GM18873 (cell line): ENCODE measurements at regions not wholly inside any gene's neighbourhood (a gene's known extent, or its start where the extent isn't known, plus 50 kb on each side); places are given as distances from the start of the nearest gene placed in this dataset.
A peak's percentile ranks its signal among the peaks of the same experiment; 100 is the strongest.
"Not testable (repeated sequence)": the region's sequence is repeated elsewhere in the genome, so short reads cannot be mapped to it uniquely, and the experiment has no call there.

Experiments used
- ATAC-seq: cut with Tn5 transposase; IDR thresholded peaks from one replicate; pipeline ENCODE4 v1.9.1; 2021; ENCODE audit warnings: mild to moderate bottlenecking, moderate library complexity, moderate number of reproducible peaks; ENCODE audit not compliant: unreplicated experiment, low FRiP score

DNA sequence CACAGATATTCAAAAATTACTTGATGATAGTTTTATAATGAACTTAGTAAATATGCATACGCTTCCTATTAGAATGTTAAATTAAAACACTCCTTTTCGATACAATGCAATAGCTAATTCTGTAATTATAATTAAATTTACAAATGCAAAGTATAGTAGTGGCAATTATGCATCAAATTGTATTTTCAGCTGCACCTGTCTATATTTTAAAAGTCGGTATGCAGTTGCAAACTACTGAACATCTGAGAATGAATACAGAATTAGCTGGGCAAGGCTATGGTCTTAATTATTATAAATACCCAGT, 110.4 kb upstream of the ARHGAP42 start:
- no peak for ATAC-seq

- ATAC-seq: no peak
These were observed 108.2 kb upstream of the ARHGAP42 start for GRCh38 chr11:100578831-100579311.

GRCh38 chr11:100581318-100581717, 105.8 kb upstream of the ARHGAP42 start:
- no peak for ATAC-seq

- no peak for ATAC-seq
These were observed 102.7 kb upstream of the ARHGAP42 start for GRCh38 chr11:100584201-100584985.

DNA sequence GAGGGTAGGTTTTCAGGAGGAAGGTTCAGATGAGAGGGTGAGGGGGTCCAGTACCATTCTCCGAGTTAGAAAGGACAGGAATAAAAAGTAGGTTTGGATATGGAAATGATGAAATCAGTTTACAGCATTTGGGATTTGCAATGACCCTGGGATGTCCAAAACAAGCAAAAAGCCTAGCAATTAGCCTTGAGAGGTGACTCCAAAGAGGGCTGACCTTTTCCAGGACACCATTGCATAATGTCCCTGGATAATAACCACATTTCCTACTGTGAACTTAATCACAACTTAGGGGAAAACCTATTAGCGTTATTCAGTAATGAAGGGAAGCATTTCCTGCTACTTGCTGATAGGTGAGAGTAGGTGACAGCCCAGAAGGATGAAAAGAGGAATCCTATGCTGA, 101.4 kb upstream of the ARHGAP42 start:
- ATAC-seq: no peak

GRCh38 chr11:100586361-100587101, 100.6 kb upstream of the ARHGAP42 start:
- no peak for ATAC-seq

GRCh38 chr11:100592619-100593260, 94.3 kb upstream of the ARHGAP42 start:
- no peak for ATAC-seq

- no peak for ATAC-seq
These were observed 93.8 kb upstream of the ARHGAP42 start for GRCh38 chr11:100593291-100593690.

DNA sequence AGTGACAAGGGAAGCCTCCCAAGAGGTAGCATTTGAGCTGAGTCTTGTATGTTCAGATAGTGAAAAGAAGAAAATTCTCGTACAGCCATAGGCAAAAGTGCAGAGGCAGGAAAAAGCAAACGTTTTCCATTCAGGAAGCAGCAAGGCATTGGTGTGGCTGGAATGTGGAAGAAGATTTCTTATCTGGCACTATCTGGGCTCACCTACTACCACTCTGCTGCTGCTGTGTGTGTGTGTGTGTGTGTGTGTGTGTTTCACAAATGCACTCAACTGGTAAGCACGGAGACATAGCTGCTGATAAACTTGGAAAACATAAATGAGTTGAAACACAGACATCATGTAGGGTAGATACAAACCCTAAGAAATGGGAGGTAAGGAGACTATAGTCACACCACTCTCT, 92.8 kb upstream of the ARHGAP42 start:
- no peak for ATAC-seq

GRCh38 chr11:100600941-100601340, 86.1 kb upstream of the ARHGAP42 start:
- no peak for ATAC-seq

DNA sequence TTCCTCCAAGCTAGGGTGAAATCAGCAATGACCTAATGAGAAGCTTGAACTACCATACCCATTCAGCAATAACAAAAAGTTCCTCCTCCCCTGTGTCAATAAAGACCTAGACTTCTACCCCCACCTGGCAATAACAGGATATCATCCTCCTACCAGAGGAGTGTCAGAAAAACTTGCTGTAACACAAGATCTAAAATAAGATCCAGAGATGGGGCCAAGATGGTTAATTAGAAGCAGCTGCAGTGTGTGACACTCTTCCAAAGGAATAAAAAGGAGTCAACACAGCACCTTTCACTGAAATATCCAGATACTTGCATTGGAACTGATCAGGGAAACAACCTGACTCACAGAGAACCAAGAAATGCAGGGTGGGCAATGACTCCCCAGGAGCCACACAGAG, 84.4 kb upstream of the ARHGAP42 start:
- no peak for ATAC-seq

DNA sequence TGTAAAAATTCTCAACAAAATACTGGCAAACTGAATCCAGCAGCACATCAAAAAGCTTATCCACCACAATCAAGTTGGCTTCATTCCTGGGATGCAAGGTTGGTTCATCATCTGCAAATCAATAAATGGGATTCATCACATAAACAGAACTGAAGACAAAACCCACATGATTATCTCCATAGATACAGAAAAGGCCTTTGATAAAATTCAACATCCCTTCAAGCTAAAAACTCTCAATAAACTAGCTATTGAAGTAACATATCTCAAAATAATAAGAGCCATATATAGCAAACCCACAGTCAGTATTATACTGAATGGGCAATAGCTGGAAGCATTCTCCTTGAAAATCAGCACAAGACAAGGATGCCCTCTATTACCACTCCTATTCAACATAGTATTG, 79.3 kb upstream of the ARHGAP42 start:
- ATAC-seq: not testable (repeated sequence)

DNA sequence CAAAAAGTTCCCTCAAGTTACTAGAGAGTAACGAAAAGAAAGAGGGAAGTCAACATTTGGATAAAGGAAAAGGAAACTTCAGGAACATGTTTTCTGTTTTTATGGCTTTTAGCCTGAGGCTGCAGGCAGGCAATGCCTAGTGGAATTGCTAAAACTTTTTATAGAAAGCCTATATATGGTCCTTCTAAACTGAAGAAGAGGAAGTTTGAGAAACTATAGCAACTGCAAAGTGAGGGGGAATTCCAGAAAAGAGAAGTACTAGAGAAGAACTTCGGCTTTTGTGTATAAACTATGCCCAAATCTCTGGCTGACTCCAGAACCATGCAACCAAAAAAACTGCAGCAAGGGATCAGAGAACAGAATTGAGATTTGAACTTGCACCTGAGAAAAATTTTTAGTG, 74.3 kb upstream of the ARHGAP42 start:
- peak; percentile 89 for ATAC-seq

DNA sequence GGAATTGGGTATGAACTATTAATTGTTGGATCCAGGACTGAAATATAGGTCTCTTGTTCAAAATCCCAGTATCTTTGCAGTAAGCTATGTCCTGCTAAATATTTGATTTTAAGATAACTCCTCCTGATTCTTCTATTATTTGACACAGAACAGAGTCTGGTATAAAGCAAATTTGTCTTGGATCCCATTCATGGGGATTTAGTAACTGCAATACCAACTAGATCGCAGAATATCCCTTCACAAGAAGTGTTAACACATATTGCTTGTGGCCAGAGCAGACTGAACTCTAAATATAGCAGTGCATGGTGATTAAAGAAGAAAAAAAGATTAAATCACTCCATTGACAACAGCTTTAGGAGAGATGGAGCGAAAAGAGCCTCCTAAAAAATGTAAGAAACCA, 68.2 kb upstream of the ARHGAP42 start:
- ATAC-seq: no peak

DNA sequence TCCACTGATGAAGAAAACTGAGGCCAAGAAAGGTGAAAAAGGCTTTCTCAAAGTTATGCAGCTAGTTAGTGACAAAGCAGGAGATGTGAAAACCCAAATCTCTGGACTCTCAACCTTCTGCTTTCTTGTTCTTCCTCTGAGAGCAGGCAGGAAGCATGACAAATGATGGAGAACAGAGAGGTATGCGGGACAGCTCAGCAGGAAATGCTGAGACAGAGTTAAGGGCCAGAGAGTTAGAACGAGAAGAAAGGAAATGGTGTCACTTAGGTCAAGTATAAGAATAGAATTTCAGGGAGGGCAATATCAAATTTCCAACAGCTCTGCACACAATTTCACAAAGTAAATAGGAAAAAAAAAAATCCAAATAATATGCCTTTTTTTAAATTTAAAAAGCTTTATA, 67.6 kb upstream of the ARHGAP42 start:
- no peak for ATAC-seq

- ATAC-seq: no peak
These were observed 64.7 kb upstream of the ARHGAP42 start for GRCh38 chr11:100622404-100622803.

GRCh38 chr11:100624346-100624745, 62.7 kb upstream of the ARHGAP42 start:
- ATAC-seq: no peak

GRCh38 chr11:100625041-100625440, 62.0 kb upstream of the ARHGAP42 start:
- no peak for ATAC-seq

- ATAC-seq: no peak
These were observed 57.4 kb upstream of the ARHGAP42 start for GRCh38 chr11:100629671-100630070.

GRCh38 chr11:100630898-100631297, 56.2 kb upstream of the ARHGAP42 start:
- ATAC-seq: no peak

DNA sequence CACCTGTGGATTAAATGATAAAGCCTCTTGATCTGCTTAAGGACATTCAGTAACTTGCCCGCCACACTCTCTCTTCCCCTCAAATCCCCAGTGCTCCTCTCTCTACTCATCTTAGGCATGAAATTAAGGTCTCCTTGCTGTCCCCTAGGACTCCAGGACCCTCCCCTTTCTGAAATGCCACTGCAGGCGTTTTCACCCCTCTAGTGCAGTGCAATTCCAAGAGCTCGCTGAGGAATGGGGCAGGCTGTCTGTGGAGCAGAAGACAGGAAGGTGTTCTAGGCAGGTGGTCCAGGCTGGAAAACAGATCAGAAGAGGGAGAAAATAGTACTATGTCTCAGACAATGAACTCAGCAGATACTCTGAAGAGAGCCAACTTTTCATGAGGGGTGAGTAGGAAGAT, 55.8 kb upstream of the ARHGAP42 start:
- ATAC-seq: no peak
